Neural cell (in vitro differentiated cells): ENCODE measurements at regions not wholly inside any gene's neighbourhood (a gene's known extent, or its start where the extent isn't known, plus 50 kb on each side); places are given as distances from the start of the nearest gene placed in this dataset.

Experiments
- H2AFZ ChIP-seq: fragments of 200-600, 300-800 bp; sonication (generic), shearing (Covaris generic); 2 replicates; pipeline ENCODE4 v1.6.0; 2014; ENCODE audit warnings: low read depth, mild to moderate bottlenecking, antibody characterized with exemption, low read length, moderate library complexity
- H3F3A ChIP-seq: fragments of 200-600 bp; shearing (Covaris generic); 2 replicates; pipeline ENCODE4 v1.6.1; 2016; ENCODE audit warnings: mild to moderate bottlenecking, moderate library complexity, mixed read lengths, antibody characterized with exemption, low read length; ENCODE audit not compliant: insufficient read depth, poor library complexity, severe bottlenecking
- H3K27ac ChIP-seq: fragments of 200-600, 300-800 bp; sonication (generic), shearing (Covaris generic); 2 replicates; pipeline ENCODE4 v1.5.1; 2014; ENCODE audit warnings: mild to moderate bottlenecking, low read length, moderate library complexity
- H3K27me3 ChIP-seq: fragments of 300-800, 200-600 bp; sonication (generic), shearing (Covaris generic); 2 replicates; pipeline ENCODE4 v1.6.0; 2014; ENCODE audit warnings: mild to moderate bottlenecking, low read depth, low read length, moderate library complexity; ENCODE audit not compliant: insufficient read depth
- H3K36me3 ChIP-seq: fragments of 300-800, 200-600 bp; sonication (generic), shearing (Covaris generic); 2 replicates; pipeline ENCODE4 v1.5.1; 2014; ENCODE audit warnings: mild to moderate bottlenecking, antibody characterized with exemption, low read length, moderate library complexity; ENCODE audit not compliant: insufficient read depth
- H3K4me2 ChIP-seq: fragments of 300-800, 200-600 bp; sonication (generic), shearing (Covaris generic); 2 replicates; pipeline ENCODE4 v1.6.0; 2014; ENCODE audit warnings: mild to moderate bottlenecking, low read length
- H3K4me3 ChIP-seq: fragments of 300-800, 200-600 bp; sonication (generic), shearing (Covaris generic); 2 replicates; pipeline ENCODE4 v1.5.1; 2014; ENCODE audit warnings: mild to moderate bottlenecking, low read length, moderate library complexity
- H3K79me2 ChIP-seq: fragments of 200-600 bp; shearing (Covaris generic); replicated peaks from 2 replicates; pipeline ENCODE4 v1.6.0; 2014; ENCODE audit warnings: mild to moderate bottlenecking, low read length, moderate library complexity; ENCODE audit not compliant: insufficient read depth
- H3K9ac ChIP-seq: fragments of 300-800, 200-600 bp; sonication (generic), shearing (Covaris generic); 2 replicates; pipeline ENCODE4 v1.6.1; 2016; ENCODE audit warnings: mild to moderate bottlenecking, low read length, mixed read lengths
- H3K9me2 ChIP-seq: fragments of 200-600 bp; shearing (Covaris generic); 2 replicates; pipeline ENCODE4 v1.6.1; 2016; ENCODE audit warnings: mild to moderate bottlenecking, low read length, mixed read lengths; ENCODE audit not compliant: insufficient read depth
- H3K9me3 ChIP-seq: fragments of 200-600, 300-800 bp; sonication (generic), shearing (Covaris generic); 2 replicates; pipeline ENCODE4 v1.6.1; 2016; ENCODE audit warnings: mild to moderate bottlenecking, mixed run types, low read length, moderate library complexity, mixed read lengths
- H4K20me1 ChIP-seq: fragments of 200-600 bp; shearing (Covaris generic); 2 replicates; pipeline ENCODE4 v1.6.1; 2016; ENCODE audit warnings: mild to moderate bottlenecking, mixed run types; ENCODE audit not compliant: insufficient read depth
- EP300 ChIP-seq: fragments of 450-650 bp; conservative IDR thresholded peaks from 2 replicates; pipeline ENCODE4 v1.6.1; 2014; ENCODE audit warnings: antibody characterized with exemption, mild to moderate bottlenecking, moderate library complexity; ENCODE audit not compliant: poor library complexity, severe bottlenecking
- EZH2 ChIP-seq: fragments of 200-600, 300-800 bp; shearing (Covaris generic), sonication (generic); IDR thresholded peaks from 2 replicates; pipeline ENCODE4 v1.6.1; 2014; ENCODE audit warnings: antibody characterized with exemption, low read length, borderline replicate concordance, mild to moderate bottlenecking; ENCODE audit not compliant: insufficient read depth, poor library complexity, severe bottlenecking
- MXI1 ChIP-seq: fragments of 450-650 bp; conservative IDR thresholded peaks from 2 replicates; pipeline ENCODE4 v1.6.1; 2014; ENCODE audit warnings: antibody characterized with exemption, mild to moderate bottlenecking; ENCODE audit not compliant: poor library complexity, severe bottlenecking
- POLR2AphosphoS5 ChIP-seq: IDR thresholded peaks from 2 replicates; pipeline ENCODE4 v1.6.1; 2012
- RAD21 ChIP-seq: fragments of 450-650 bp; conservative IDR thresholded peaks from 2 replicates; pipeline ENCODE4 v1.6.1; 2014; ENCODE audit warnings: antibody characterized with exemption, mild to moderate bottlenecking, moderate library complexity
- REST ChIP-seq: IDR thresholded peaks from 2 replicates; pipeline ENCODE4 v1.6.1; 2012; ENCODE audit warnings: borderline replicate concordance
- SMC3 ChIP-seq: fragments of 450-650 bp; conservative IDR thresholded peaks from 2 replicates; pipeline ENCODE4 v1.6.1; 2014; ENCODE audit warnings: antibody characterized with exemption, mild to moderate bottlenecking, moderate library complexity; ENCODE audit not compliant: poor library complexity
- TAF1 ChIP-seq: IDR thresholded peaks from 2 replicates; pipeline ENCODE4 v1.6.1; 2012; ENCODE audit warnings: low read depth
- TF ChIP-seq, protein P1 (sequence below): fragments of 450-650 bp; IDR thresholded peaks from 2 replicates; pipeline ENCODE4 v1.5.1; 2014; ENCODE audit warnings: antibody characterized with exemption, mild to moderate bottlenecking, moderate library complexity; ENCODE audit not compliant: poor library complexity, severe bottlenecking

DNA sequence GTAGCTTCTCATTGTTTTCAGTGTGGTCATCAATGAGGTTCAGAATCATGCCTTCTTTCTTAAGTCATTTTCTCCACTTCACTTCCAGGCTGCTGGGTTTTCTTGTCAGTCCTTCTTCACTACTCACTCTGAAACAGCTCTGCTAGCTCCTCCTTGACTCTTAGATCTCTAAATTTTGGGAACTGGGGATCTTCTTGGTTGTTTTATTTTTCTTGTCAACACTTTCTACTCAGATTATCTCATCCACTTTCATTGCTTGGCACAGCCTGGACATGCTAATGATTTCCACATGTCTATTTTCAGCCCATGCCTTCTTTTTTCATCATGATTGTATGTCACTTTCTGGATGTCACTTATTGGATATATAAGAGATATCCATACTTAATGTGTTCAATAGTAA lies 517.8 kb upstream of the DSEL start:
- no peaks in the 10 kb centered on the region for H3F3A ChIP-seq
- H3K27me3 ChIP-seq, result no peaks in the 10 kb centered on the region
- H3K9me3 ChIP-seq, result no peaks in the 10 kb centered on the region
- TF ChIP-seq TAF1 (no peak), REST (no peak), MXI1 (no peak), EZH2 (no peak), EP300 (no peak), POLR2AphosphoS5 (no peak), RAD21 (no peak), SMC3 (no peak)
- TF ChIP-seq, protein P1, sequence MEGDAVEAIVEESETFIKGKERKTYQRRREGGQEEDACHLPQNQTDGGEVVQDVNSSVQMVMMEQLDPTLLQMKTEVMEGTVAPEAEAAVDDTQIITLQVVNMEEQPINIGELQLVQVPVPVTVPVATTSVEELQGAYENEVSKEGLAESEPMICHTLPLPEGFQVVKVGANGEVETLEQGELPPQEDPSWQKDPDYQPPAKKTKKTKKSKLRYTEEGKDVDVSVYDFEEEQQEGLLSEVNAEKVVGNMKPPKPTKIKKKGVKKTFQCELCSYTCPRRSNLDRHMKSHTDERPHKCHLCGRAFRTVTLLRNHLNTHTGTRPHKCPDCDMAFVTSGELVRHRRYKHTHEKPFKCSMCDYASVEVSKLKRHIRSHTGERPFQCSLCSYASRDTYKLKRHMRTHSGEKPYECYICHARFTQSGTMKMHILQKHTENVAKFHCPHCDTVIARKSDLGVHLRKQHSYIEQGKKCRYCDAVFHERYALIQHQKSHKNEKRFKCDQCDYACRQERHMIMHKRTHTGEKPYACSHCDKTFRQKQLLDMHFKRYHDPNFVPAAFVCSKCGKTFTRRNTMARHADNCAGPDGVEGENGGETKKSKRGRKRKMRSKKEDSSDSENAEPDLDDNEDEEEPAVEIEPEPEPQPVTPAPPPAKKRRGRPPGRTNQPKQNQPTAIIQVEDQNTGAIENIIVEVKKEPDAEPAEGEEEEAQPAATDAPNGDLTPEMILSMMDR, result no peak
- no peaks in the 10 kb centered on the region for H3K36me3 ChIP-seq
- H3K79me2 ChIP-seq, result no peaks in the 10 kb centered on the region
- H3K9ac ChIP-seq, result no peak overlapping the region
- H3K4me2 ChIP-seq, result no peak overlapping the region
- H4K20me1 ChIP-seq, result no peaks in the 10 kb centered on the region
- H3K27ac ChIP-seq, result no peak overlapping the region
- no peaks in the 10 kb centered on the region for H3K9me2 ChIP-seq
- no peak overlapping the region for H3K4me3 ChIP-seq
- no peak overlapping the region for H2AFZ ChIP-seq

- H3K4me2 ChIP-seq, result no peak overlapping the region
- TF ChIP-seq EP300 (no peak), EZH2 (no peak), RAD21 (no peak), POLR2AphosphoS5 (no peak), SMC3 (no peak), TAF1 (no peak), MXI1 (no peak), REST (no peak)
- TF ChIP-seq, protein P1, result no peak
- no peaks in the 10 kb centered on the region for H3K79me2 ChIP-seq
- no peak overlapping the region for H3K4me3 ChIP-seq
- H3K9ac ChIP-seq, result no peak overlapping the region
- no peak overlapping the region for H2AFZ ChIP-seq
- H4K20me1 ChIP-seq, result no peaks in the 10 kb centered on the region
- no peaks in the 10 kb centered on the region for H3K27me3 ChIP-seq
- no peak overlapping the region for H3K27ac ChIP-seq
- H3K9me3 ChIP-seq, result no peaks in the 10 kb centered on the region
- H3K36me3 ChIP-seq, result no peaks in the 10 kb centered on the region
- no peaks in the 10 kb centered on the region for H3F3A ChIP-seq
- no peaks in the 10 kb centered on the region for H3K9me2 ChIP-seq
These were observed 516.9 kb upstream of the DSEL start for GRCh38 chr18:68033466-68033865.
